Right ventricle myocardium inferior (tissue), 1 donor: ENCODE measurements at regions not wholly inside any gene's neighbourhood (a gene's known extent, or its start where the extent isn't known, plus 50 kb on each side); places are given as distances from the start of the nearest gene placed in this dataset.
"Not testable (repeated sequence)": the region's sequence is repeated elsewhere in the genome, so short reads cannot be mapped to it uniquely, and the experiment has no call there.

Source experiments
- ATAC-seq: fragments of 200-7000 bp; cut with Tn5 transposase; one replicate; pipeline ENCODE4 v1.9.1; 2020; ENCODE audit warnings: mild to moderate bottlenecking, moderate library complexity
- DNase-seq: peaks from one replicate; pipeline ENCODE4 v3.0.0; 2021; ENCODE audit errors: missing footprints
- intact Hi-C: fragments of 100-400 bp; cut with DNase I; formaldehyde crosslinking; loops from one replicate; pipeline ENCODE4 v1.11.0; 2022
- donor health status: DM: no; HTN: yes; CAD: no; lungs with severe emphysema.

GRCh38 chr12:114829833-114830232, 145.9 kb upstream of the TBX3 start:
- DNase-seq (no peak), ATAC-seq (no peak)
- intact Hi-C loops: no loop called here

- intact Hi-C loops, ATAC-seq, DNase-seq: not testable (repeated sequence)
Measured at GRCh38 chr12:114829244-114829643, 145.3 kb upstream of the TBX3 start.

GRCh38 chr12:114827461-114827860, 143.5 kb upstream of the TBX3 start:
- intact Hi-C loops: no loop called here
- no peak for ATAC-seq
- DNase-seq: no peak

DNA sequence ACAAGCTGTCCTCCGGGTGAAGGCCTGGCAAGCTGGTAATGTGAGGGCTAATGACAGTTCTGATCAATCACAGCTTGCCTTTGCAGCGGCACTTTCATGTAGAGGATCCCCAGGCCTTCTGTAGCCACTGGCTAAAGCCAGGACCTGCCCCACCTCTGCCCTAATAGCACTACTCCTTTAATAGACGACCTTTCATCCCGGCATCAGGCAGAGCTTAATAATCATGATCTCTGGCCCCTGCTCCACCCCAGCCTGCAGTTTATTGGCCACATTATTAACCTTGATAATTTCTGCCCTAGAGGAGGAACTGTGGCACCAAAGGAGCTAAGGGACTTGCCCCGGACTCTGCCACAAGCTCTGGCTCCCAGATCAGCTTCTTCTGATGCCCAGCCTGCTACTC, 142.3 kb upstream of the TBX3 start:
- intact Hi-C loops: no loop called here

DNA sequence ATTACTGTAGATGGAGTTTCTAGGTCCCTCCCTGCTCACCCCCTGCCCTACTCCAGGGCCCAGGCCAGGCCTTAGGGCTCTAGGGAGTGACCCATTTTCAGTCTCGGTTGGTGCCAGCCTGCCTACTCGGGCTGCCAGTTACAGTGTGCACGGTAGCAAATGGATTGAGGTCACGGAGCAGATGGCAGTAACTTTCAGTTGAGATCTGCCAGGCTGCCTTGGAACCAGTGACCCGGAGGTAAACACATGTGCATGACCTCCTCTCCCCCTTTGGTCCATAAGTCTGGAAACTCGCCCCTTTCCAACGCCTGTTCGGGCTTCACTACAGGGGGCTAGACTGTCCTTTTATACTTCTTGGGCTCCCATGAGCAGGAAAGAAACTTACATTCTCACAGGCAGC, 139.7 kb upstream of the TBX3 start:
- ATAC-seq: no peak
- DNase-seq: no peak
- intact Hi-C loops: no loop called here

More for the DNA sequence above, 142.3 kb upstream of the TBX3 start:
- ATAC-seq (no peak), DNase-seq (no peak)

DNA sequence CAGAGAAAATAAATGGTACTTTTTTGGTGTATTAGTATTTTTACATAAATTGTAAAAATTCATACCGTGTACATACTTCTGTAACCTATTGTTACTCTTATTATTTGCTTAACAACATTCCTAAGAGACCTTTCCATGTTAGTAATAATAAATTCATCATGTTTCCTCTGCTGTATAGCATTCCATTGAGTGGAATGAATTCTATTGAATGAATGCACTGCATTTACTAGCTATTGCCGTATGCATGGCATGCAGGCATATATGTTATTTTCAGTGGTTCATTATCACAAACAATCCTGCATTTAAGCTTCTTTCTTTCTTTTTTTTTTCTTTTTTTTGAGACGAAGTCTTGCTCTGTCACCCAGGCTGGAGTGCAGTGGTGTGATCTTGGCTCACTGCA, 137.6 kb upstream of the TBX3 start:
- intact Hi-C loops: no loop called here
- ATAC-seq: no peak

DNA sequence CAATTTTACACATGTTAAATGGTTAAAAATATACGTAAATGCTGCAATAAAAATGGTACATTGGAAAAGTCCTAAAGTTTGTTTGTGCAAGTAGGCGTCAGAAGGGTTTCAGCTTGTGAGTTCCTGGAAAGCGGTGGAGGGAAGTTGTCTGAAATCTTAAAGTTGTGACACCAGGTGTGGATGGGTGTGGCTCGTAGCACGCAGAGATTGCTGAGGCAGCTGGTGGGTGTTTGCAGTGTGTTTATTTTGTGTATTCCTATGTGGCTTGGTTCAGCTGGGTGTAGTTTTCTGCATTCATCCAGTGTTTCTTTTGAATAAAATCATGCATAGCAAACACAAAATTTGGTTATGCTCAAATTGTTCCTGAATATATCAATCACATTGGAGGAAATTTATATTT, 136.8 kb upstream of the TBX3 start:
- ATAC-seq: no peak
- no peak for DNase-seq
- intact Hi-C loops: no loop called here

More for the DNA sequence above, 137.6 kb upstream of the TBX3 start:
- no peak for DNase-seq

DNA sequence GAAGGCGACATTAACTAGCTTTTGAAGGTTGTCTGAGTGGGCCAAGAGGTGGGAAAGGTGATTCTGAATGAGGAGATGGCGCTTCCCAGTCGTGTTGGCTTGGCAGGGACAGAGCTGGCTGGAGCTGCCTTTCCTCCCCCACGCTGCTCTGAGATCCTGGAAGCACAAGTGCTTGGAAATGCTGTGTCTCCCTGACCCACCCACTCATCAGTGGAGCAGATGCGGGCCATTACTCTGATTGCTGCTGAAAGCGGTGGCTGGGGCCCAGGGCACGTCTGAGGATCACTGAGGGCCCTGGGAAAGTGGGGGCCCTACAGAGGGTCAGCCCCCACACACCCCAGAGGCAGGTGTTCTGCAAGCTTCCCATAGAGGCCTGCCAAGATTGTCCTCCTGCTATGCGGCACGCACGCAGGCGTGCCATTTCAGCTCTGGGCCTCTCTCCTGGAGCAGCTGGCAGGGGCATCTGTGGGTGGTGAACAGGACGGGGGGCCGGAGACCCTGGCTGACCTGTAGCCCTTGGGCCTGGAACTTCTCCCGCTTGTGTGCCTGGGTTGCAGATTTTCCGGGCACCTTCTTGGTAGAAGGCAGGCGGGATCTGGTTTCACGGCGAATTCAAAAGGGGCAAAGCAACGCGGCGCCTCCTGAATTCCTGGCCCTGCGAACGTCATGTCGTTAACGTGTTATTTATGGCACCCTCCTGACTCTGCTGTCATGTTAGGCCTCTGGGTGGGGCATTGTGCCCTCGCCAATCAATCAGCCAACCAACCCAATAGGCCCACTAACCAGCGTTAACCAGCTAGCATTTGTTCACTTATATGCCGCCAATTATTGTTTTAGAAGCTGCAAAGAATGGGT, 133.8 kb upstream of the TBX3 start:
- ATAC-seq (no peak), DNase-seq (no peak)
- intact Hi-C loops: no loop called here

DNA sequence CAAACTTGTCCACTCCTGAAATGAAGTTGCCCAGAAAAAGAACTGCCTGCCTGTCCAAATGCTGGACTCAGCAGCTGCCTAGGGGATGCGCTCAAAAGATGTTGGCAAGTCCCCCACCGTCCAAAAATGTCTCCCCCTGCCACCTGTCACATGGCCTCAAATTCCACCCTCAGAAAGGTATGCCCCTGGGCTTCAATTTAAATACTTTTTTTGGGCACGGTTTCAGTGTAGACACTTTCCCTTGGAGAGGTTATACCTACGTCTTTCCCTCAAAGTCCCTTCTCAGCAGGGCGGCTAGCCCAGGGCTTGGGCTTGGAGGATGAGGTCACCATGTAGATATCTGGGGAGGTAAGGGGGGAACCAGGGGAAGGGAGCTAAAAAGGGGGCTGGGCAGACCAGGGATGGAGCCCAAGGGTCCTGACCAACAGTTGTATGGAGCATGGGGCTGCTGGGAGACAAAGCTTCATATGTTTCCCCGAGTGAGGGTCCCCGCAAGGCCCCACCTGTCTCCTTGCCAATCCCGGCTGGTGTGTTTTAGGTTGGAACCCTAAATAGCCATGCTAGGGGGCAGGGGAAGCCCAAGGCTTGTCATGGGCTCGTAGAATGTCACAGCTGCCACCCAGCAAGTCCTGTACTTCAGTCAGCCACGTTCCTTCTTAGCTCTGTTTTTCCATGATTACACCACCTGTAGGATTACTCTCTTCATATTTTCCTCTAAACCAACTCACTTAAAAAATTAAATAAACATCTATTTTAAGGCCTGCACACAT, 131.2 kb upstream of the TBX3 start:
- no peak for DNase-seq
- intact Hi-C loops: no loop called here
- no peak for ATAC-seq

GRCh38 chr12:114812858-114813761, 129.1 kb upstream of the TBX3 start:
- ATAC-seq (no peak), DNase-seq (no peak)
- intact Hi-C loops: no loop called here

DNA sequence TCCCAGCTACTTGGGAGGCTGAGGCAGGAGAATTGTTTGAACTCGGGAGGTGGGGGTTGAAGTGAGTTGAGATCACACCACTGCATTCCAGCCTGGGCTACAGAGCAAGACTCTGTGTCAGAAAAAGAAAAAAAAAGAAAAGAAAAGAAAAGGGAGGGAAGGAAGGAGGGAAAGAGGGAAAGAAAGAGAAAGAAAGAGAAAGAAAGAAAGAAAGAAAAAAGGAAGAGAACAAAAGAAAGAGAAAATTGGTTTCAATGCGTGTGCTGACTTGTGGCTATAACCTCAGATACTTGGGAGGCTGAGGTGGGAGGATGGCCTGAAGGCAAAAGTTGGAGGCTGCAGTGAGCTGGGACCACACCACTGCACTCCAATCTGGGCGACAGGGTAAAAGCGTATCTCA, 128.4 kb upstream of the TBX3 start:
- DNase-seq (no peak), ATAC-seq (no peak)
- intact Hi-C loops: no loop called here

DNA sequence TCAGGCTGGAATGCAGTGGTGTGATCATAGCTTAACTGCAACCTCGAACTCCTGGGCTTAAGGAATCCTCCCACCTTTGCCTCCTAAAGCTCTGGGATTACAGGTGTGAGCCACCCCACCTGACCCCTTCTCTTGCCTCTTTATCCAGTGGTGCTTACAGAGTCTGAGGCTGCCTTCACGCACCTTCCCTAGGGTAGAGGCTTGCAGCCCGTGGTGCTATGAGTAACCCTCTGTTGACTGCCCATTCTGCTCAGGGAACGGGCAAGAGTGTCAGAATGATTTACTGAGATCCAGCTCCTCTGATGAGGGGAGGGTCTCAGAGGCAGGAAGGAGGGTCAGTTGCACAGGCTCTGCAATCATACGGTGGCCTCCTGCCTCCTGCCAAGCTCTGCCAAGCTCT, 125.1 kb upstream of the TBX3 start:
- no peak for DNase-seq

GRCh38 chr12:114801381-114801780, 117.4 kb upstream of the TBX3 start:
- ATAC-seq, DNase-seq, intact Hi-C loops: not testable (repeated sequence)

More for the DNA sequence above, 125.1 kb upstream of the TBX3 start:
- ATAC-seq: no peak
- intact Hi-C loops: no loop called here

GRCh38 chr12:114800566-114800965, 116.6 kb upstream of the TBX3 start:
- intact Hi-C loops: not testable (repeated sequence)

GRCh38 chr12:114799574-114800487, 115.9 kb upstream of the TBX3 start:
- intact Hi-C loops: loop anchor here (5.0 kb wide), 1 partner anchor 38 kb away; no protein-coding TSS in a partner anchor
- ATAC-seq: peak; percentile 98
- DNase-seq: peak; percentile 82

More at GRCh38 chr12:114800566-114800965, 116.6 kb upstream of the TBX3 start:
- not testable (repeated sequence) for DNase-seq, ATAC-seq

DNA sequence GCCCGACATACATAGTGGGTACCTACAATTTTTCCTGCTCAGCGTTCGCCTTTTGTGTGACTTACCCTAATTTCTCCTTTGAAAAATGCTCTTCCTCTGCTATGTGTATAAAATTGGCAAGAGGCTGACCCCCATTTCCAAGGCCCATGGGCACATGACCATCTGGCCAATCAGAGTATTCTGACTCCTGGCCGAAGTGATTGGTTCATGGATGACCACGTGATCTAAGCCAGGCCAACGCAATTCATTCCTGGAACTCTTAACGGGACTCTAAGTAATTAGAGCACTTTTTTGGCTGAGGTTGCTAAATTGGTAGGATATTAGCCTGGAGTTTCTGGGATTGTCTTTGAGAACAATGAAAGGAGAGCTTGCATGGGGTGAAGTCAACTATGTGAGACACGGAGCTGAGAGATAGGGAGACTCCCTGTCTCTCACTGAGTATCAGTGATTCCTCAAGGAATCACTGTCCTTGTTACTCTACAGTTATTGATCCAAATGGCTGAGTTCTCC, 110.1 kb upstream of the TBX3 start:
- ATAC-seq (no peak), DNase-seq (no peak)
- intact Hi-C loops: no loop called here

DNA sequence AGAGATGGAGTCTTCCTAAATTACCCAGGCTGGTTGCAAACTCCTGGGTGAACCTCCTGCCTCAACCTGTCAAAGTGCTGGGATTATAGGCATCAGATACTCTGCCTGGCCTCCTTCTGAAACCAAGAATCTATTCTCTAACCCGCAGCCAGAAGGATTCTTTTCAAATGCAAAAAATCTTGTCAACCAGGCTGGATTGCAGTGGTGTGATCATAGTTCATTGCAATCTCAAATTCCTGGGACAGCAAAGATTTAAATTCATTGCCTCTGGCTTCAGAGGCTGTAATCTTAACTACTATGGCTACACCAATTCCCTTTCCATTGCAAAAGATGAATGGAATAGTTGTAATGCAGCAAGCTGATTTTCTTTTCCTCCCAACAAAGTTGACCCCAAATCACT, 106.3 kb upstream of the TBX3 start:
- no peak for ATAC-seq
- intact Hi-C loops: no loop called here
- no peak for DNase-seq

GRCh38 chr12:114789821-114790220, 105.8 kb upstream of the TBX3 start:
- ATAC-seq (no peak), DNase-seq (no peak)
- intact Hi-C loops: no loop called here
